Liver (tissue), 8 donors: ENCODE measurements at regions not wholly inside any gene's neighbourhood (a gene's known extent, or its start where the extent isn't known, plus 50 kb on each side); places are given as distances from the start of the nearest gene placed in this dataset.

Experiments used
- DNase-seq: peaks from one replicate; pipeline ENCODE4 v3.0.0-alpha.2; 2017; ENCODE audit warnings: low spot score
- H3K27ac ChIP-seq, 2 donors: one replicate each; pipeline ENCODE4 v1.7.0; 2013; ENCODE audit warnings: inconsistent platforms in 2 of 2, low read length in 2 of 2, control low read depth in 1 of 2, low read depth in 1 of 2, mild to moderate bottlenecking in 1 of 2
- H3K27me3 ChIP-seq, 4 donors: one replicate each; pipeline versions ENCODE4 v1.6.1 to v1.7.0; 2013; ENCODE audit warnings: low read length in 3 of 4, inconsistent platforms in 1 of 4, mild to moderate bottlenecking in 1 of 4, moderate library complexity in 1 of 4; ENCODE audit not compliant: control insufficient read depth in 4 of 4, insufficient read depth in 4 of 4
- H3K36me3 ChIP-seq, 4 donors: one replicate each; pipeline versions ENCODE4 v1.6.1 to v1.7.0; 2013; ENCODE audit warnings: low read length in 3 of 4, mild to moderate bottlenecking in 3 of 4, low read depth in 1 of 4, moderate library complexity in 1 of 4; ENCODE audit not compliant: control insufficient read depth in 4 of 4, insufficient read depth in 3 of 4
- H3K4me1 ChIP-seq, 4 donors: one replicate each; pipeline versions ENCODE4 v1.6.1 to v1.7.0; 2013; ENCODE audit warnings: low read length in 3 of 4, mild to moderate bottlenecking in 3 of 4, moderate library complexity in 1 of 4; ENCODE audit not compliant: control insufficient read depth in 4 of 4, insufficient read depth in 4 of 4
- H3K4me3 ChIP-seq, 3 donors: one replicate each; pipeline versions ENCODE4 v1.6.1 to v1.7.0; 2013; ENCODE audit warnings: low read length in 3 of 3, control low read depth in 1 of 3, low read depth in 1 of 3, mild to moderate bottlenecking in 1 of 3
- H3K9ac ChIP-seq, 2 donors: one replicate each; pipeline ENCODE4 v1.7.0; 2013; ENCODE audit warnings: low read length in 2 of 2, mild to moderate bottlenecking in 2 of 2, moderate library complexity in 2 of 2, control low read depth in 1 of 2, low read depth in 1 of 2
- H3K9me3 ChIP-seq, 4 donors: one replicate each; pipeline versions ENCODE4 v1.6.1 to v1.7.0; 2013; ENCODE audit warnings: low read length in 3 of 4; ENCODE audit not compliant: control insufficient read depth in 4 of 4
- EGR1 ChIP-seq, 2 donors: IDR thresholded peaks; 2 replicates each; pipeline ENCODE4 v1.6.1; 2016 to 2018; ENCODE audit warnings: antibody characterized with exemption in 2 of 2, low read depth in 2 of 2
- FOXA1 ChIP-seq: IDR thresholded peaks from 2 replicates; pipeline ENCODE4 v1.6.1; 2016; ENCODE audit warnings: antibody characterized with exemption
- FOXA2 ChIP-seq: IDR thresholded peaks from 2 replicates; pipeline ENCODE4 v1.6.1; 2016; ENCODE audit warnings: antibody characterized with exemption
- GABPA ChIP-seq, 2 donors: IDR thresholded peaks in 1 of 2; conservative IDR thresholded peaks in 1 of 2; 2 replicates each; pipeline ENCODE4 v1.6.1; 2016; ENCODE audit warnings: antibody characterized with exemption in 2 of 2, mild to moderate bottlenecking in 1 of 2, moderate library complexity in 1 of 2
- HNF4A ChIP-seq, 2 donors: conservative IDR thresholded peaks; 2 replicates each; pipeline ENCODE4 v1.6.1; 2016; ENCODE audit warnings: antibody characterized with exemption in 2 of 2, mild to moderate bottlenecking in 2 of 2
- HNF4G ChIP-seq: IDR thresholded peaks from 2 replicates; pipeline ENCODE4 v1.6.1; 2016; ENCODE audit warnings: antibody characterized with exemption
- JUND ChIP-seq, 2 donors: IDR thresholded peaks; 2 replicates each; pipeline ENCODE4 v1.6.1; 2016; ENCODE audit warnings: antibody characterized with exemption in 2 of 2
- NR2F2 ChIP-seq: IDR thresholded peaks from 2 replicates; pipeline ENCODE4 v1.6.1; 2016; ENCODE audit warnings: antibody characterized with exemption
- RAD21 ChIP-seq, 2 donors: IDR thresholded peaks; 2 replicates each; pipeline ENCODE4 v1.6.1; 2016; ENCODE audit warnings: antibody characterized with exemption in 2 of 2, mild to moderate bottlenecking in 2 of 2
- RXRA ChIP-seq, 2 donors: IDR thresholded peaks; 2 replicates each; pipeline ENCODE4 v1.6.1; 2017 to 2018; ENCODE audit warnings: antibody characterized with exemption in 2 of 2, mild to moderate bottlenecking in 1 of 2
- SP1 ChIP-seq: IDR thresholded peaks from 2 replicates; pipeline ENCODE4 v1.6.1; 2018; ENCODE audit warnings: antibody characterized with exemption, mild to moderate bottlenecking
- TAF1 ChIP-seq: conservative IDR thresholded peaks from 2 replicates; pipeline ENCODE4 v1.6.1; 2016; ENCODE audit warnings: antibody characterized with exemption, mild to moderate bottlenecking
- YY1 ChIP-seq: IDR thresholded peaks from 2 replicates; pipeline ENCODE4 v1.6.1; 2016; ENCODE audit warnings: antibody characterized with exemption, mild to moderate bottlenecking
- WGBS: extraction: QIAGEN DNeasy Blood & Tissue Kit; methylation state at CpG from one replicate; pipeline ENCODE4 v1.1.7; 2013; 5-methylcytosine and 5-hydroxymethylcytosine counted together
- TF ChIP-seq, protein P1 (sequence below): fragments of 150-350 bp; IDR thresholded peaks from 2 replicates; pipeline ENCODE4 v1.5.1; 2017; ENCODE audit warnings: improper control_type of control experiment, low read depth, low read length; ENCODE audit not compliant: missing input control
- TF ChIP-seq, protein P2 (sequence below): IDR thresholded peaks from 2 replicates; pipeline ENCODE4 v1.6.1; 2016; ENCODE audit warnings: antibody characterized with exemption
- TF ChIP-seq, protein P3 (sequence below): IDR thresholded peaks from 2 replicates; pipeline ENCODE4 v1.6.1; 2016; ENCODE audit warnings: antibody characterized with exemption
- TF ChIP-seq, protein P4 (sequence below): IDR thresholded peaks from 2 replicates; pipeline ENCODE4 v1.6.1; 2016; ENCODE audit warnings: antibody characterized with exemption
- TF ChIP-seq, protein P5 (sequence below): IDR thresholded peaks from 2 replicates; pipeline ENCODE4 v1.6.1; 2016; ENCODE audit warnings: antibody characterized with exemption, mild to moderate bottlenecking
- donor health status: healthy.
- donor health status: healthy.
- donor health status: healthy.
- donor health status: healthy.
- donor health status: healthy.

DNA sequence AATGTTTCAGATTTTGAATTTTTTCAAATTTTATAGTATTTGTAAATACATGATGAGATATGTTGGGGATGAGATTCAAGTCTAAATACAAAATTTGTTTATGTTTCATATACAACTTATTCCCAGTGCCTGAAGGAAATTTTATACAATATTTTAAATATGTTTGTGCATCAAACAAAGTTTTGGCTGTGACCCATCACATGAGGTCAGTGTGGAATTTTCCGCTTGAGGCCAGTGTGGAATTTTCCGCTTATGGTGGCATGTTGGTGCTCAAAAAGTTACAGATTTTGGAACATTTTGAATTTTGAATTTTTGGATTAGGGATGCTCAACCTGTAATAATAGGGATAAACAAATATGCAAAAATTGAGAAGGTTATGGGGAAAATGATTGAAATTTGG, 356.6 kb upstream of the JAG1 start (continued):
- TF ChIP-seq, protein P1, sequence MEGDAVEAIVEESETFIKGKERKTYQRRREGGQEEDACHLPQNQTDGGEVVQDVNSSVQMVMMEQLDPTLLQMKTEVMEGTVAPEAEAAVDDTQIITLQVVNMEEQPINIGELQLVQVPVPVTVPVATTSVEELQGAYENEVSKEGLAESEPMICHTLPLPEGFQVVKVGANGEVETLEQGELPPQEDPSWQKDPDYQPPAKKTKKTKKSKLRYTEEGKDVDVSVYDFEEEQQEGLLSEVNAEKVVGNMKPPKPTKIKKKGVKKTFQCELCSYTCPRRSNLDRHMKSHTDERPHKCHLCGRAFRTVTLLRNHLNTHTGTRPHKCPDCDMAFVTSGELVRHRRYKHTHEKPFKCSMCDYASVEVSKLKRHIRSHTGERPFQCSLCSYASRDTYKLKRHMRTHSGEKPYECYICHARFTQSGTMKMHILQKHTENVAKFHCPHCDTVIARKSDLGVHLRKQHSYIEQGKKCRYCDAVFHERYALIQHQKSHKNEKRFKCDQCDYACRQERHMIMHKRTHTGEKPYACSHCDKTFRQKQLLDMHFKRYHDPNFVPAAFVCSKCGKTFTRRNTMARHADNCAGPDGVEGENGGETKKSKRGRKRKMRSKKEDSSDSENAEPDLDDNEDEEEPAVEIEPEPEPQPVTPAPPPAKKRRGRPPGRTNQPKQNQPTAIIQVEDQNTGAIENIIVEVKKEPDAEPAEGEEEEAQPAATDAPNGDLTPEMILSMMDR = no peak
- TF ChIP-seq, protein P2, sequence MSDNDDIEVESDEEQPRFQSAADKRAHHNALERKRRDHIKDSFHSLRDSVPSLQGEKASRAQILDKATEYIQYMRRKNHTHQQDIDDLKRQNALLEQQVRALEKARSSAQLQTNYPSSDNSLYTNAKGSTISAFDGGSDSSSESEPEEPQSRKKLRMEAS = no peak
- no peak for TF ChIP-seq FOXA1
- no peak for TF ChIP-seq HNF4G
- no peak for TF ChIP-seq GABPA (IDR thresholded peaks at IDR 0.05 in 1 of 2, conservative IDR thresholded peaks at IDR 0.05 in 1 of 2)

DNA sequence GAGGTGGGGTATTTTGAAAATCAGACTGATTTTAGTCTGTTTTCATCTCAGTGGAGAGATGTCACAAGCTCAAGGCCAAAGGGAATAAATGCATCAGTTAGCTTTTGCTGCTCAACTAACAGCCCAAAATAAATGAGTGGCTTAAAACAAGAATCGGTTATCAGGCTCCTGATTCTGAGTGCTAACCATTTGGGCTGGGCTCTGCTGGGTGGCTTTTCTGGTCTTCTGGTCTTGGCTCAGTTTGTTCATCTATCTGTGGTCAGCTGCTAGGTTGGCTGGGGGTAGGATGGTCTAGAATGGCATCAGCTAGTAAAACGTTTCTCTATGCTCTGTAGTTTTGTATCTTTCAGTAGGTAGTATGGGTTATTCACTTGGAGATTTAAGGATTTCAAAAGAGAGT, 357.5 kb upstream of the JAG1 start:
- TF ChIP-seq, protein P3, sequence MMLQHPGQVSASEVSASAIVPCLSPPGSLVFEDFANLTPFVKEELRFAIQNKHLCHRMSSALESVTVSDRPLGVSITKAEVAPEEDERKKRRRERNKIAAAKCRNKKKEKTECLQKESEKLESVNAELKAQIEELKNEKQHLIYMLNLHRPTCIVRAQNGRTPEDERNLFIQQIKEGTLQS = no peak
- TF ChIP-seq RXRA (IDR thresholded peaks at IDR 0.05) (no peak), HNF4G (no peak), SP1 (no peak), YY1 (no peak), GABPA (IDR thresholded peaks at IDR 0.05 in 1 of 2, conservative IDR thresholded peaks at IDR 0.05 in 1 of 2) (no peak), HNF4A (conservative IDR thresholded peaks at IDR 0.05) (no peak), RAD21 (IDR thresholded peaks at IDR 0.05) (no peak), FOXA1 (no peak), FOXA2 (no peak), NR2F2 (no peak), TAF1 (no peak), JUND (IDR thresholded peaks at IDR 0.05) (no peak), EGR1 (IDR thresholded peaks at IDR 0.05; ENCODE audit: low read depth in 2 of 2) (no peak)
- TF ChIP-seq, protein P4, sequence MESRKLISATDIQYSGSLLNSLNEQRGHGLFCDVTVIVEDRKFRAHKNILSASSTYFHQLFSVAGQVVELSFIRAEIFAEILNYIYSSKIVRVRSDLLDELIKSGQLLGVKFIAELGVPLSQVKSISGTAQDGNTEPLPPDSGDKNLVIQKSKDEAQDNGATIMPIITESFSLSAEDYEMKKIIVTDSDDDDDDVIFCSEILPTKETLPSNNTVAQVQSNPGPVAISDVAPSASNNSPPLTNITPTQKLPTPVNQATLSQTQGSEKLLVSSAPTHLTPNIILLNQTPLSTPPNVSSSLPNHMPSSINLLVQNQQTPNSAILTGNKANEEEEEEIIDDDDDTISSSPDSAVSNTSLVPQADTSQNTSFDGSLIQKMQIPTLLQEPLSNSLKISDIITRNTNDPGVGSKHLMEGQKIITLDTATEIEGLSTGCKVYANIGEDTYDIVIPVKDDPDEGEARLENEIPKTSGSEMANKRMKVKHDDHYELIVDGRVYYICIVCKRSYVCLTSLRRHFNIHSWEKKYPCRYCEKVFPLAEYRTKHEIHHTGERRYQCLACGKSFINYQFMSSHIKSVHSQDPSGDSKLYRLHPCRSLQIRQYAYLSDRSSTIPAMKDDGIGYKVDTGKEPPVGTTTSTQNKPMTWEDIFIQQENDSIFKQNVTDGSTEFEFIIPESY = no peak
- TF ChIP-seq, protein P1 = no peak
- TF ChIP-seq, protein P2 = no peak
- TF ChIP-seq, protein P5, sequence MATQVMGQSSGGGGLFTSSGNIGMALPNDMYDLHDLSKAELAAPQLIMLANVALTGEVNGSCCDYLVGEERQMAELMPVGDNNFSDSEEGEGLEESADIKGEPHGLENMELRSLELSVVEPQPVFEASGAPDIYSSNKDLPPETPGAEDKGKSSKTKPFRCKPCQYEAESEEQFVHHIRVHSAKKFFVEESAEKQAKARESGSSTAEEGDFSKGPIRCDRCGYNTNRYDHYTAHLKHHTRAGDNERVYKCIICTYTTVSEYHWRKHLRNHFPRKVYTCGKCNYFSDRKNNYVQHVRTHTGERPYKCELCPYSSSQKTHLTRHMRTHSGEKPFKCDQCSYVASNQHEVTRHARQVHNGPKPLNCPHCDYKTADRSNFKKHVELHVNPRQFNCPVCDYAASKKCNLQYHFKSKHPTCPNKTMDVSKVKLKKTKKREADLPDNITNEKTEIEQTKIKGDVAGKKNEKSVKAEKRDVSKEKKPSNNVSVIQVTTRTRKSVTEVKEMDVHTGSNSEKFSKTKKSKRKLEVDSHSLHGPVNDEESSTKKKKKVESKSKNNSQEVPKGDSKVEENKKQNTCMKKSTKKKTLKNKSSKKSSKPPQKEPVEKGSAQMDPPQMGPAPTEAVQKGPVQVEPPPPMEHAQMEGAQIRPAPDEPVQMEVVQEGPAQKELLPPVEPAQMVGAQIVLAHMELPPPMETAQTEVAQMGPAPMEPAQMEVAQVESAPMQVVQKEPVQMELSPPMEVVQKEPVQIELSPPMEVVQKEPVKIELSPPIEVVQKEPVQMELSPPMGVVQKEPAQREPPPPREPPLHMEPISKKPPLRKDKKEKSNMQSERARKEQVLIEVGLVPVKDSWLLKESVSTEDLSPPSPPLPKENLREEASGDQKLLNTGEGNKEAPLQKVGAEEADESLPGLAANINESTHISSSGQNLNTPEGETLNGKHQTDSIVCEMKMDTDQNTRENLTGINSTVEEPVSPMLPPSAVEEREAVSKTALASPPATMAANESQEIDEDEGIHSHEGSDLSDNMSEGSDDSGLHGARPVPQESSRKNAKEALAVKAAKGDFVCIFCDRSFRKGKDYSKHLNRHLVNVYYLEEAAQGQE = no peak
- Histone ChIP-seq H3K36me3 (no peaks in the 10 kb centered on the region), H3K4me1 (no peaks in the 10 kb centered on the region), H3K9ac (no peak overlapping the region), H3K27ac (no peak overlapping the region), H3K4me3 (no peak overlapping the region), H3K9me3 (peaks cover 0 to 2% (median 0%) of the 10 kb centered on the region in 4 donors), H3K27me3 (no peaks in the 10 kb centered on the region)
- WGBS = 72% methylated on average over 2 of the region's 2 CpGs
- DNase-seq = no peak
